Right lobe of liver (tissue), 6 donors: ENCODE measurements at regions not wholly inside any gene's neighbourhood (a gene's known extent, or its start where the extent isn't known, plus 50 kb on each side); places are given as distances from the start of the nearest gene placed in this dataset.

Experiments used
- ATAC-seq, 4 donors: fragments of 200-7000 bp; cut with Tn5 transposase; one replicate each; pipeline ENCODE4 v1.9.1; 2020; ENCODE audit warnings: mild to moderate bottlenecking in 4 of 4, moderate library complexity in 4 of 4
- DNase-seq, 3 donors: peaks; one replicate each; pipeline ENCODE4 v3.0.0-alpha.2; 2020
- H3K27ac ChIP-seq, 3 donors: fragments of 200-600 bp; one replicate each; pipeline ENCODE4 v1.8.0; 2022
- H3K27me3 ChIP-seq, 2 donors: fragments of 200-600 bp; one replicate each; pipeline ENCODE4 v1.8.0; 2022
- H3K36me3 ChIP-seq, 4 donors: fragments of 200-600 bp; sonication (generic) in 1 of 4; one replicate each; pipeline versions ENCODE4 v1.5.1 to v1.8.0; 2017 to 2022; ENCODE audit warnings: control low read depth in 1 of 4
- H3K4me1 ChIP-seq, 4 donors: fragments of 200-600 bp; sonication (generic) in 1 of 4; one replicate each; pipeline versions ENCODE4 v1.5.1 to v1.8.0; 2017 to 2022; ENCODE audit warnings: control low read depth in 1 of 4
- H3K4me3 ChIP-seq, 3 donors: fragments of 200-600 bp; one replicate each; pipeline ENCODE4 v1.8.0; 2022
- H3K9me3 ChIP-seq, 4 donors: fragments of 200-600 bp; sonication (generic) in 1 of 4; one replicate each; pipeline versions ENCODE4 v1.5.1 to v1.8.0; 2017 to 2022; ENCODE audit warnings: control low read depth in 1 of 4
- POLR2A ChIP-seq: fragments of 450-650 bp; IDR thresholded peaks from one replicate; pipeline ENCODE4 v1.6.1; 2017; ENCODE audit warnings: antibody characterized with exemption, mild to moderate bottlenecking
- WGBS: methylation state at CpG from one replicate; pipeline ENCODE4 v1.1.6; 2018; ENCODE audit warnings: low coverage, low lambda C conversion rate; ENCODE audit not compliant: insufficient coverage; ENCODE audit errors: missing lambda C conversion rate; 5-methylcytosine and 5-hydroxymethylcytosine counted together
- intact Hi-C, 2 donors: fragments of 100-400 bp; cut with DNase I; formaldehyde crosslinking; loops; one replicate each; pipeline versions ENCODE4 v1.11.2 to v1.14.1; 2022
- TF ChIP-seq, protein P1 (sequence below), 4 donors: fragments of 200-600 bp in 3 of 4; fragments of 450-650 bp in 1 of 4; IDR thresholded peaks; one replicate each; pipeline versions ENCODE4 v1.5.1 to v1.8.0; 2016 to 2022; ENCODE audit warnings: antibody characterized with exemption in 4 of 4, mild to moderate bottlenecking in 2 of 4
- donor health status: DM: no; HTN: yes; CAD: no.
- donor health status: DM: no; HTN: no; CAD: no.
- donor health status: DM: no; HTN: no; CAD: no.
- donor health status: DM: no; HTN: yes; CAD: no.
- donor health status: DM: no; HTN: yes; CAD: no.

DNA sequence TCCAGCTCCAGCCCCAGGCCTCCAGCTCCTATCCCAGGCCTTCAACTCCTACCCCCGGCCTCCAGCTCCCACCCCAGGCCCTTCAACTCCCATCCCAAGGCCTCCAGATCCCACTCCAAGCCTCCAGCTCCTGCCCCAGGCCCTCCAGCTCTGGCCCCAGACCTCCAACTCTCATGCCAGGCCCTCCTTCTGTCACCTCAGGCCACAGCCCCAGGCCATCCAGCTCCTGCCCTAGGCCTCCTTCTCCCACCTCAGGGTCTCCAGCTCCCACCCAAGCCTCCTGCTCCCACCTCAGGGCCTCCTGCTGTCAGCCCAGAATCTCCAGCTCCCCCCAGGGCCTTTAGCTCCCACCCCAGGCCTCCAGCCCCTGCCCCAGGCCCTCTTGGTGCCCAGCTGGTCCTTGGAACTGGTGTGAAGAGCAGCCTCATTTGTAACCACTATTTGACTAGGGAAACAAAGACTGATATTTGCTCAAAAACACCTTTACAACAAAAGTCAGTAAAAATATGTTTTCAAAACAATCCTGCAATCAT lies 67.8 kb upstream of the SALL3 start:
- 40% methylated on average over 1 of the region's 1 CpG for WGBS
- Histone ChIP-seq H3K4me1 (no peaks in the 10 kb centered on the region), H3K4me3 (no peak overlapping the region), H3K27me3 (no peaks in the 10 kb centered on the region), H3K27ac (no peak overlapping the region), H3K36me3 (no peaks in the 10 kb centered on the region), H3K9me3 (no peaks in the 10 kb centered on the region)
- intact Hi-C loops, result no loop called here
- TF ChIP-seq, protein P1, sequence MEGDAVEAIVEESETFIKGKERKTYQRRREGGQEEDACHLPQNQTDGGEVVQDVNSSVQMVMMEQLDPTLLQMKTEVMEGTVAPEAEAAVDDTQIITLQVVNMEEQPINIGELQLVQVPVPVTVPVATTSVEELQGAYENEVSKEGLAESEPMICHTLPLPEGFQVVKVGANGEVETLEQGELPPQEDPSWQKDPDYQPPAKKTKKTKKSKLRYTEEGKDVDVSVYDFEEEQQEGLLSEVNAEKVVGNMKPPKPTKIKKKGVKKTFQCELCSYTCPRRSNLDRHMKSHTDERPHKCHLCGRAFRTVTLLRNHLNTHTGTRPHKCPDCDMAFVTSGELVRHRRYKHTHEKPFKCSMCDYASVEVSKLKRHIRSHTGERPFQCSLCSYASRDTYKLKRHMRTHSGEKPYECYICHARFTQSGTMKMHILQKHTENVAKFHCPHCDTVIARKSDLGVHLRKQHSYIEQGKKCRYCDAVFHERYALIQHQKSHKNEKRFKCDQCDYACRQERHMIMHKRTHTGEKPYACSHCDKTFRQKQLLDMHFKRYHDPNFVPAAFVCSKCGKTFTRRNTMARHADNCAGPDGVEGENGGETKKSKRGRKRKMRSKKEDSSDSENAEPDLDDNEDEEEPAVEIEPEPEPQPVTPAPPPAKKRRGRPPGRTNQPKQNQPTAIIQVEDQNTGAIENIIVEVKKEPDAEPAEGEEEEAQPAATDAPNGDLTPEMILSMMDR (IDR thresholded peaks at IDR 0.05), result no peak
- no peak for TF ChIP-seq POLR2A
- ATAC-seq, result no peak
- peak in 1 of 3 donors; percentile 26 for DNase-seq

- WGBS, result no CpG with 5 or more reads among the region's 7 CpGs
- intact Hi-C loops, result no loop called here
- DNase-seq (peak in 1 of 3 donors; percentile 28), ATAC-seq (no peak)
- H3K36me3 ChIP-seq, result no peaks in the 10 kb centered on the region
- H3K9me3 ChIP-seq, result no peaks in the 10 kb centered on the region
- H3K4me1 ChIP-seq, result no peaks in the 10 kb centered on the region
- no peak for TF ChIP-seq POLR2A
- TF ChIP-seq, protein P1 (IDR thresholded peaks at IDR 0.05), result no peak
- H3K27me3 ChIP-seq, result no peaks in the 10 kb centered on the region
- no peak overlapping the region for H3K27ac ChIP-seq
- no peak overlapping the region for H3K4me3 ChIP-seq
Measured at GRCh38 chr18:78912336-78912735, 67.3 kb upstream of the SALL3 start.

- ATAC-seq, result no peak
- Histone ChIP-seq H3K27me3 (no peaks in the 10 kb centered on the region), H3K9me3 (no peaks in the 10 kb centered on the region), H3K4me3 (no peak overlapping the region), H3K4me1 (no peaks in the 10 kb centered on the region), H3K36me3 (no peaks in the 10 kb centered on the region), H3K27ac (no peak overlapping the region)
- TF ChIP-seq POLR2A, result no peak
- TF ChIP-seq, protein P1 (IDR thresholded peaks at IDR 0.05), result no peak
- no peak for DNase-seq
- intact Hi-C loops, result no loop called here
- 84% methylated on average over 3 of the region's 18 CpGs for WGBS
Measured at GRCh38 chr18:78912844-78913243, 66.8 kb upstream of the SALL3 start.

GRCh38 chr18:78913395-78913794 lies 66.2 kb upstream of the SALL3 start:
- H3K4me1 ChIP-seq, result no peaks in the 10 kb centered on the region
- intact Hi-C loops, result no loop called here
- no peaks in the 10 kb centered on the region for H3K36me3 ChIP-seq
- H3K9me3 ChIP-seq, result no peaks in the 10 kb centered on the region
- DNase-seq, result no peak
- H3K27ac ChIP-seq, result no peak overlapping the region
- no peak overlapping the region for H3K4me3 ChIP-seq
- H3K27me3 ChIP-seq, result no peaks in the 10 kb centered on the region
- WGBS, result 77% methylated on average over 12 of the region's 12 CpGs
- TF ChIP-seq POLR2A, result no peak
- TF ChIP-seq, protein P1 (IDR thresholded peaks at IDR 0.05), result no peak
- no peak for ATAC-seq

DNA sequence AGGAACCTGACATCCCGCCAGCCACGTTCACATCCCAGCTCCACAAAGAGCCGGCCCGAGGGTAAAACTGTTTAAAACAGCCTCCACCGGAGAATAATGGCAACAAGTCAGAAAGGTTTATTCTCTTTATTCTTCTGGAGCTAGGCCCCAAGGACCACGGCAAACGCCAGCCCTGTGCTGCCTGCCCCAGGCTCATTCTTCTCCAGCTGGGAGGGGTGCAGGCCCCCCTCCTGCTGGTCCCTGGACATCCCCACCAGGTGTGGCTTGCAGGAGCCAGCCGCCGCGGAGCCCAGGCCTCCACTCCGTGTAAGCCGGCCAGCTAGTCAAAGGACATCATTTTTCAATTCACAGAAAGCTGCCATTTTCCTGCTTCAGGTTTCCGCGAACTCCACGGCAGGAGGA lies 65.8 kb upstream of the SALL3 start:
- TF ChIP-seq, protein P1 (IDR thresholded peaks at IDR 0.05), result no peak
- TF ChIP-seq POLR2A, result no peak
- 83% methylated on average over 12 of the region's 15 CpGs for WGBS
- intact Hi-C loops, result no loop called here
- Histone ChIP-seq H3K27ac (no peak overlapping the region), H3K4me1 (no peaks in the 10 kb centered on the region), H3K36me3 (no peaks in the 10 kb centered on the region), H3K27me3 (no peaks in the 10 kb centered on the region), H3K4me3 (no peak overlapping the region), H3K9me3 (no peaks in the 10 kb centered on the region)
- no peak for DNase-seq
- ATAC-seq, result no peak
